OCI-LY7 (cell line): ENCODE measurements at regions not wholly inside any gene's neighbourhood (a gene's known extent, or its start where the extent isn't known, plus 50 kb on each side); places are given as distances from the start of the nearest gene placed in this dataset.

Experiments
- CTCF ChIP-seq: fragments of 200-600 bp; sonication (generic); conservative IDR thresholded peaks from 2 replicates; pipeline ENCODE4 v1.5.1; 2014; ENCODE audit warnings: mild to moderate bottlenecking, antibody characterized with exemption, low read length, moderate library complexity, mixed read lengths
- EZH2phosphoT487 ChIP-seq: fragments of 200-600 bp; sonication (generic); IDR thresholded peaks from 2 replicates; pipeline ENCODE4 v1.6.1; 2018; ENCODE audit warnings: low read depth, borderline replicate concordance, mild to moderate bottlenecking, mixed run types, antibody characterized with exemption, low read length, moderate library complexity, mixed read lengths

GRCh38 chr3:177516158-177517011 is 319.1 kb upstream of the TBL1XR1 start:
- no peak for TF ChIP-seq CTCF
- TF ChIP-seq EZH2phosphoT487 = no peak
